Spinal cord (tissue), 9 donors: ENCODE measurements at regions not wholly inside any gene's neighbourhood (a gene's known extent, or its start where the extent isn't known, plus 50 kb on each side); places are given as distances from the start of the nearest gene placed in this dataset.
"Not testable (repeated sequence)": the region's sequence is repeated elsewhere in the genome, so short reads cannot be mapped to it uniquely, and the experiment has no call there.

Experiments used
- DNase-seq, 6 donors: peaks; one replicate each; pipeline versions ENCODE4 v3.0.0 to v3.0.0-alpha.2; 2013 to 2015; ENCODE audit warnings: low spot score in 6 of 6, low read depth in 4 of 6
- H3K27ac ChIP-seq: one replicate; pipeline ENCODE4 v1.5.1; 2013; ENCODE audit warnings: low read depth, low read length, control low read depth
- H3K27me3 ChIP-seq: one replicate; pipeline ENCODE4 v1.6.1; 2013; ENCODE audit warnings: low read length; ENCODE audit not compliant: control insufficient read depth, insufficient read depth
- H3K36me3 ChIP-seq: one replicate; pipeline ENCODE4 v1.6.1; 2013; ENCODE audit warnings: low read length; ENCODE audit not compliant: control insufficient read depth, insufficient read depth
- H3K4me1 ChIP-seq: one replicate; pipeline ENCODE4 v1.6.1; 2013; ENCODE audit warnings: low read length; ENCODE audit not compliant: control insufficient read depth, insufficient read depth
- H3K4me3 ChIP-seq: one replicate; pipeline ENCODE4 v1.5.1; 2013; ENCODE audit warnings: low read depth, low read length, control low read depth
- H3K9me3 ChIP-seq: one replicate; pipeline ENCODE4 v1.6.1; 2013; ENCODE audit warnings: low read length; ENCODE audit not compliant: control insufficient read depth, insufficient read depth
- WGBS: methylation state at CpG from one replicate; pipeline ENCODE4 v1.1.5; 2013; ENCODE audit warnings: missing lambda C conversion rate; ENCODE audit not compliant: insufficient coverage; 5-methylcytosine and 5-hydroxymethylcytosine counted together
- donor health status: healthy.

DNA sequence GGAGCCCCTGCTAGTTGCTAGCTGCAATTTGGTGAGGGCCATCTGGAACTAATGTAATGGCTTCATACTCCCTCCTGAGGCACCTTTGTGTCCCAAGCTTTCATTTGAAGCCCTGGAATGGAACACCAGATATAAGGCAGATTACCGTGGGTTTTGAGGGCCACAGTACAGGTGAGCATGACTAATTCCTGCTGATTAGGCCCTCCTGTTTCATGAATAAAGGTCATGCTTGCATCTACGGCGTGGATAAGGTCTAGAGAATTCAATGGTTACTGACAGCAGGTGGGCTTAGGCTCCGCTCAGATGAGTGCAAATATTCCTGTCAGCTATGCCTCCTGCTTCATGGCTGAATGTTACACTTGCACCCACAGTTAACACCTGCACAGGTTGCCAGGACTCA is 495.4 kb downstream of the NAP1L3 start:
- H3K9me3 ChIP-seq, result peaks cover 1% of the 10 kb centered on the region
- no peaks in the 10 kb centered on the region for H3K4me1 ChIP-seq
- no peak for DNase-seq
- no peak overlapping the region for H3K27ac ChIP-seq
- no peaks in the 10 kb centered on the region for H3K36me3 ChIP-seq
- no peaks in the 10 kb centered on the region for H3K27me3 ChIP-seq
- WGBS, result 46% methylated on average over 3 of the region's 4 CpGs
- no peak overlapping the region for H3K4me3 ChIP-seq

DNA sequence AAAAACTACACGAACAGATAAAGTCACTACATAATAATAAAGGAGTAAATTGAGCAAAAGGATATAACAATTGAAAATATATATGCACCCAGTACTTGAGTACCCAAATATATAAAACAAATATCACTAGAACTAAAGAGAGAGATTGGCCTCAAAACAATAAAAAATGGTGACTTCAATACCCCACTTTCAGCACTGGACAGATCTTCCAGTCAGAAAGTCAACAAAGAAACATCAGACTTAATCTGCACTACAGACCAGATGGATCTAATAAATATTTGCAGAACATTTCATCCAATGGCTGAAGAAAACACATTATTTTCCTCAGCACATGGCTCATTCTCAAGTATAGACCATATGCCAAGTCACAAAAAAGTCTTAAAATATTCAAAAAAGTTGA is 503.6 kb downstream of the NAP1L3 start:
- no peak for DNase-seq
- Histone ChIP-seq H3K27ac (no peak overlapping the region), H3K4me3 (no peak overlapping the region), H3K27me3 (no peaks in the 10 kb centered on the region), H3K9me3 (no peaks in the 10 kb centered on the region), H3K36me3 (no peaks in the 10 kb centered on the region), H3K4me1 (no peaks in the 10 kb centered on the region)
- no CpG with 5 or more reads among the region's 1 CpG for WGBS

DNA sequence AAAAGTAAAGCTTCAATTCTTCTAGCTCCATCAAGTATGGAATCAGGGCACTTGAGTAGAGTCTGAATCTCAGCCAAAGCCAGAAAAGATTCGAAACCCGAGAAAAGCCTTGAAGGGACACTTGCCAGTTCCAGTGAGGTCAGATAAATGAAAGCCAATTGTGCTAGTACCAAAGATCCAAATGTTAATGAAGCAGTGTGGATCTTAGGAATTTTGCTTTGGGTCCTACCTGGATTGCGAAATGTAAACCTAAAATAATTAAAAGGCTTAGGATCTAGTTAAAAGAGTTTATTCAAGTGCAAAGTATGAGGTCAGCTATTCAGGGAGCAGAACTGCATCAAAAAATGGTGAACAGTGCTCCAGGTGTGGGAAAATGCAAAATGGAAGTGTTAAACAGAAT is 552.6 kb downstream of the NAP1L3 start:
- H3K9me3 ChIP-seq, result no peaks in the 10 kb centered on the region
- H3K36me3 ChIP-seq, result no peaks in the 10 kb centered on the region
- H3K4me3 ChIP-seq, result no peak overlapping the region
- WGBS, result 76% methylated on average over 3 of the region's 3 CpGs
- no peak overlapping the region for H3K27ac ChIP-seq
- DNase-seq, result no peak
- H3K27me3 ChIP-seq, result no peaks in the 10 kb centered on the region
- H3K4me1 ChIP-seq, result no peaks in the 10 kb centered on the region

DNA sequence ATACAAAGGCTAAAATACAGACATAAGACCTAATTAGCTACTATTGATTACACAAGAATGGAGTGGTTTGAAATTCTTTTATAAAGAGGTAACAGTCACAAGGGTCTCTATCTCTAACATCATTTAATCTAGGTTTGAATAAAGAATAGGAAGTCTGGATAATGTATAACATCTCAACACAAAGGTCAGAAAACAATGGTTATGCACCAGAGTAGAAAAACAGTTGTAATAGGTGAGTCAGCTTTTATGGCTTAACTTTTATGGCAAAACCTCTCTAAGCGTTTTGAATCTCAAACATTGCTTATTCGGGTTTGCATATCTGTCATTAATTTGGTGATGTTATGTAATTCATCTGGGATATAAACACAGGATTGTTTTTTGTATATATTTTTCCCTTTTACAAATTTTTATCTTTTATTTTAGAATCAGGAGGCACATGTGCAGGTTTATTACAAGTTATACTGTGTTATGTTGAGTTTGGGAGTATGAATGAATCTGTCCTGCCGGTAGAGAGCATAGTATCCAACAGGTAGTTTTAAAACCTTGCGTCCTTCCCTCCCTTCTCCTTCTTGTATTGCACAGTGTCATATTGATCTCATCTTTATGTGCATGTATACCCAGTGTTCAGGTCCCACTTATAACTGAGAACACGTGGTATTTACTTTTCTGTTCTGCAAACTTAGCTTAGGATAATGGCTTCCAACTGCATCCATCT is 569.9 kb downstream of the NAP1L3 start:
- H3K27me3 ChIP-seq, DNase-seq, H3K4me1 ChIP-seq, H3K9me3 ChIP-seq, H3K4me3 ChIP-seq, H3K36me3 ChIP-seq, H3K27ac ChIP-seq: not testable (repeated sequence)
- no CpG with 5 or more reads among the region's 5 CpGs for WGBS

DNA sequence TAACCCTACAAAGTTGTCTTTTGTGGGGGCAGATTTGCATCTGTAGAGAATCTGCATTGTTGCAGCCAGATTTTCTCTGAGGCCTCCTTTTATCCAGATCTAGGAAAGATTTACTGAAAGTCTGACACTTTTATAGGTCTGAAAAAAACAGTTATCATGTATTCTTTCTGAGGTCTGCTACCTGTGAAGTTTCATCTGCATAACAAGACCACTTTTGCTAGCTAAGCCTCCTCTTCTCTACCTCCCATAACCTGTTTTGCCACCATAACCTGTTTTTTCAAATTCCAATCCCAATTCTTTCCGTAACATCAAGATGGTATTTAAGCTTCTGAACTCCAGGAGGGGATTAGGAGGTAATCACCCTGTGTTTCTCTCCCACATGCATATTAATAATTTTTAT is 577.8 kb downstream of the NAP1L3 start:
- not testable (repeated sequence) for H3K36me3 ChIP-seq, H3K9me3 ChIP-seq, H3K4me3 ChIP-seq, H3K27me3 ChIP-seq, DNase-seq, H3K4me1 ChIP-seq, H3K27ac ChIP-seq
- no CpG with 5 or more reads among the region's 1 CpG for WGBS

DNA sequence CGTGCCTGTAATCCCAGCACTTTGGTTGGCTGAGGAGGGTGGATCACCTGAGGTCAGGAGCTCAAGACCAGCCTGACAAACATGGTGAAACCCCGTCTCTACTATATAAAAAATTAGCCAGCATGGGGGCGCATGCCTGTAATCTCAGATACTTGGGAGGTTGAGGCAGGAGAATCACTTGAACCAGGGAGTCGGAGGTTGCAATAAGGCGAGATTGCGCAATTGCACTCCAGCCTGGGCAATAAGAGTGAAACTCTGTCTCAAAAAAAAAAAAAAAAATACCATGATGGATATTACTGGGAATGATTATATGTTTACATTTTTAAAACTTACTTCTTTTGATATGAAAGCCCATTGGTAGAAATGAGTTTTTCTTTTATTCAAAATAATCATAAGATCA is 594.5 kb downstream of the NAP1L3 start:
- no CpG with 5 or more reads among the region's 6 CpGs for WGBS
- not testable (repeated sequence) for H3K36me3 ChIP-seq, DNase-seq, H3K27ac ChIP-seq, H3K9me3 ChIP-seq, H3K4me1 ChIP-seq, H3K4me3 ChIP-seq, H3K27me3 ChIP-seq

DNA sequence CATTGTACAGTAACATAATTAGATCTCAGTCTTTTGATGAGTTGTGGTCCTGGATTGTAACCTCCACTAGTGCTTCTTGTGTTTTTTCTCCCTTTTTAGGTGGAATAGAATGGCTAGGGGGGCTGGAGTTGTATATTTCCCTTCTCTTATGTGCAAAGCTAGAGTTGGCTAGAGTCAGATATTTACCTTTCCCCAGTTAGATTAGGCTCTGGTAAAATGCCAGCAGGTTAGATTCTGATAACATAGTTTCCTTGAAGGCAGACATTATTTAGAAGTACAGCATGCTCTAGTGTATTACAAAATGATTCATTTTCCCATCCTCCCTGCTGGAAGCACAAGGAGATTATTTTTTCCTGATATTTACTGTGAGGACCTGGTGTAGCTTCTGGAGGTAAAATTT is 618.1 kb downstream of the NAP1L3 start:
- H3K4me3 ChIP-seq, H3K36me3 ChIP-seq, H3K9me3 ChIP-seq, DNase-seq, H3K27ac ChIP-seq, H3K27me3 ChIP-seq, H3K4me1 ChIP-seq: not testable (repeated sequence)

DNA sequence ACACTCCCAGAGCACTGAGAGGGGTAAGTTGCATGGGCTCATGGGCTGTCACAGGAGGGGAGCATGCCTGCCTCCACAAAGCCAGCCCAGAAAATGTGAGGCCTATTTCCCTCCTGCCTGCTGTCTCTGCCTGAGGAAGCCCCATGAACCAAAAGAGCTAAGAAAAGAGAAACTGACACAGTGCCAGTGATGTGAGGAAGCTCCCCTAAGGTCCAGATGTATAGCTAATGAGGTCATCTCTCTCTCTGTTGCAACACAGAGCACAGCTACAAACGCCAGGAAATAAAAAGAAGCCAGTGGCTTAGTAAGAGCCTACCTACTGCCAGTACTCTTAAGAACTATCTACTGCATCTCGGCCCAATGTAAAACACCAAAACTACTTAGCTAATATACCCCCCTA is 653.5 kb downstream of the NAP1L3 start:
- H3K27me3 ChIP-seq, DNase-seq, H3K4me3 ChIP-seq, H3K27ac ChIP-seq, H3K4me1 ChIP-seq, H3K36me3 ChIP-seq, H3K9me3 ChIP-seq: not testable (repeated sequence)
- no CpG with 5 or more reads among the region's 2 CpGs for WGBS

DNA sequence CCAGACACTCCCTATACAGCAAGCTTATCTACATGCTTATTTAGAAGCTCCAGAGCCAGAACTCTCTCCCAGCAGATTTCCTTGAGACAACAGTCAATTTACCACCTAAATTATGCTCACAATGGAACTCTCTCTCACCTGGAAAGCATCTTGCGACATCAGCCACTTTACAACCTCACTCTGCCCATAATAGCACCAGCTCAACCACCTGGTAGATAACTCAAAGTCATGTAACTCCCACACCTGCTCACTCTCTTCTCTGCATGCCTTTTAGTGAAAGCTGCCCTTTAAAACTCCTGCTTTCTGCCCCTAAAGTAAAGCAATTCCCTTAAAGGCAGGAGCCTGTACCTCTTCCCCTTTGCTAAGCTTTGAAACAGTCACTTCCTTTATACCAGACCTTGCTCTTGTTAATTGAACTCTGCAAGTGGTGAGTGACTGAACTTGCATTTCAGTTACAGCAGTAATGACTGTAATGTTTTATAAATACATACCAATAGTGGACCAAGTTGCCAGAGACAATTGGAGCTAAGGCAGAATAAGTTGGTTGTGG is 658.8 kb downstream of the NAP1L3 start:
- H3K9me3 ChIP-seq, H3K27ac ChIP-seq, H3K27me3 ChIP-seq, H3K4me1 ChIP-seq, H3K4me3 ChIP-seq, H3K36me3 ChIP-seq: not testable (repeated sequence)
- DNase-seq, result peak in 1 of 6 donors; percentile 1
- WGBS, result 31% methylated on average over 1 of the region's 1 CpG
